ENCODE measurements at regions not wholly inside any gene's neighbourhood (a gene's known extent, or its start where the extent isn't known, plus 50 kb on each side); places are given as distances from the start of the nearest gene placed in this dataset.

GRCh38 chr5:110323357-110323756 lies 403.1 kb downstream of the TMEM232 start:
- H3K4me3 ChIP-seq (ENCODE audit: low read depth, low read length): no peak overlapping the region
- no peak for DNase-seq (ENCODE audit: low read depth, low spot score)
- POLR2A ChIA-PET: no interaction called here
- no peak for TF ChIP-seq CTCF (IDR thresholded peaks at IDR 0.05; ENCODE audit: insufficient read depth, low read length, missing control alignments)
- CTCF ChIA-PET: no interaction called here

- no peak overlapping the region for H3K4me3 ChIP-seq (ENCODE audit: low read depth, low read length)
- DNase-seq (ENCODE audit: low read depth, low spot score): no peak
- ChIA-PET CTCF (no interaction called here), POLR2A (no interaction called here)
- TF ChIP-seq CTCF (IDR thresholded peaks at IDR 0.05; ENCODE audit: insufficient read depth, low read length, missing control alignments): no peak
Observed at GRCh38 chr5:110323832-110324231, 402.6 kb downstream of the TMEM232 start.

GRCh38 chr5:110324876-110325275 lies 401.6 kb downstream of the TMEM232 start:
- no peak overlapping the region for H3K4me3 ChIP-seq (ENCODE audit: low read depth, low read length)
- no peak for TF ChIP-seq CTCF (IDR thresholded peaks at IDR 0.05; ENCODE audit: insufficient read depth, low read length, missing control alignments)
- POLR2A ChIA-PET: no interaction called here
- CTCF ChIA-PET: no interaction called here
- no peak for DNase-seq (ENCODE audit: low read depth, low spot score)

GRCh38 chr5:110329955-110330525 lies 396.4 kb downstream of the TMEM232 start:
- CTCF ChIA-PET: no interaction called here
- H3K4me3 ChIP-seq (ENCODE audit: low read depth, low read length): no peak overlapping the region
- no peak for TF ChIP-seq CTCF (IDR thresholded peaks at IDR 0.05; ENCODE audit: insufficient read depth, low read length, missing control alignments)
- POLR2A ChIA-PET: no interaction called here
- DNase-seq (ENCODE audit: low read depth, low spot score): no peak

GRCh38 chr5:110333384-110333783 lies 393.1 kb downstream of the TMEM232 start:
- CTCF ChIA-PET: interaction anchor here (0.9 to 1.4 kb wide), 2 partner anchors 11 to 641 kb away, joined by 3 read pairs; no protein-coding TSS in a partner anchor
- no peak for TF ChIP-seq CTCF (IDR thresholded peaks at IDR 0.05; ENCODE audit: insufficient read depth, low read length, missing control alignments)
- DNase-seq (ENCODE audit: low read depth, low spot score): no peak
- POLR2A ChIA-PET: no interaction called here
- no peak overlapping the region for H3K4me3 ChIP-seq (ENCODE audit: low read depth, low read length)

GRCh38 chr5:110335361-110336066 lies 391.0 kb downstream of the TMEM232 start:
- TF ChIP-seq CTCF (IDR thresholded peaks at IDR 0.05; ENCODE audit: insufficient read depth, low read length, missing control alignments): no peak
- peak; percentile 97 for DNase-seq (ENCODE audit: low read depth, low spot score)
- CTCF ChIA-PET: interaction anchor here (0.6 to 1.2 kb wide), 2 partner anchors 41 to 79 kb away, joined by 3 read pairs; no protein-coding TSS in a partner anchor
- POLR2A ChIA-PET: interaction anchor here (0.9 to 1.0 kb wide), 2 partner anchors 20 to 43 kb away, joined by 3 to 5 read pairs; no protein-coding TSS in a partner anchor
- no peak overlapping the region for H3K4me3 ChIP-seq (ENCODE audit: low read depth, low read length)

Measured in AG04449 (cell line).